ENCODE measurements at regions not wholly inside any gene's neighbourhood (a gene's known extent, or its start where the extent isn't known, plus 50 kb on each side); places are given as distances from the start of the nearest gene placed in this dataset.

- TF ChIP-seq PRDM15 (CRISPR knock-in tag; IDR thresholded peaks at IDR 0.05) (no peak), HMGXB4 (CRISPR knock-in tag; IDR thresholded peaks at IDR 0.05; ENCODE audit: borderline replicate concordance in 1 of 2, low read depth in 1 of 2) (no peak), ZBTB20 (CRISPR knock-in tag; IDR thresholded peaks at IDR 0.05; ENCODE audit: borderline replicate concordance, low read depth) (no peak), RAD21 (CRISPR knock-in tag; IDR thresholded peaks at IDR 0.05) (no peak), PBX3 (CRISPR knock-in tag; IDR thresholded peaks at IDR 0.05; ENCODE audit: borderline replicate concordance) (no peak), CTCF (CRISPR knock-in tag; IDR thresholded peaks at IDR 0.05) (no peak), ESRRA (CRISPR knock-in tag; IDR thresholded peaks at IDR 0.05; ENCODE audit: low read depth) (no peak), SP1 (IDR thresholded peaks at IDR 0.05) (no peak), SP1 (CRISPR knock-in tag; IDR thresholded peaks at IDR 0.05) (no peak), NR3C1 (CRISPR knock-in tag; IDR thresholded peaks at IDR 0.05) (no peak), ZSCAN31 (CRISPR knock-in tag; IDR thresholded peaks at IDR 0.05; ENCODE audit: low read depth) (no peak), MAX (IDR thresholded peaks at IDR 0.05) (no peak), BRF2 (CRISPR knock-in tag; IDR thresholded peaks at IDR 0.05) (no peak)
Measured at GRCh38 chr2:128696421-128696820, 377.8 kb upstream of the HS6ST1 start.
